Mucosa of stomach (tissue), 1 donor: ENCODE measurements at regions not wholly inside any gene's neighbourhood (a gene's known extent, or its start where the extent isn't known, plus 50 kb on each side); places are given as distances from the start of the nearest gene placed in this dataset.

ENCODE experiments used
- H3K27me3 ChIP-seq: one replicate; pipeline ENCODE4 v1.7.0; 2013; ENCODE audit warnings: mild to moderate bottlenecking, low read length; ENCODE audit not compliant: control insufficient read depth, insufficient read depth
- H3K36me3 ChIP-seq: one replicate; pipeline ENCODE4 v1.7.0; 2013; ENCODE audit warnings: low read length; ENCODE audit not compliant: control insufficient read depth, insufficient read depth
- H3K4me1 ChIP-seq: one replicate; pipeline ENCODE4 v1.7.0; 2013; ENCODE audit warnings: mild to moderate bottlenecking, low read length; ENCODE audit not compliant: control insufficient read depth, insufficient read depth
- H3K4me3 ChIP-seq: one replicate; pipeline ENCODE4 v1.7.0; 2013; ENCODE audit warnings: low read length
- H3K9ac ChIP-seq: one replicate; pipeline ENCODE4 v1.7.0; 2013; ENCODE audit warnings: mild to moderate bottlenecking, low read length, moderate library complexity
- H3K9me3 ChIP-seq: one replicate; pipeline ENCODE4 v1.7.0; 2013; ENCODE audit warnings: mild to moderate bottlenecking, low read length, moderate library complexity; ENCODE audit not compliant: control insufficient read depth
- donor health status: Pancreatic carcinoma.

DNA sequence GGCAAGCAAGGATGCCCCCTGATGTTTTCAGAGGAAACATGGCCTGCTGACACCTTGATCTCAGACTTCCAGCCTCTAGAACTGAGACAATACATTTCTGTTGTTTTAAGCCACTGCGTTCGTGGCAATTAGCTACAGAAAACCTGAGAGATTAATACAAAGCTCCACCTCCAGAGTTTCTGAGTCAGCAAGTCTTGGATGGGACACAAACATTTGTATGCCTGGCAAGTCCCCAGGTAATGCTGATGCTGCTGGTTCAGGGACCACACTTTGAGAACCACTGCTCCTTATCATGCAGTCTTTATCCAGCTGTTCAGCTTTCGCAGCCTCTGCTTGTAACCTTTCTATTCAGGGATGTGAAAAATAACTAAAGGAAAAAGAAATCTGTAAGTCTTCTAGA is 565.7 kb upstream of the PLXNA2 start:
- Histone ChIP-seq H3K27me3 (no peaks in the 10 kb centered on the region), H3K9ac (no peak overlapping the region)

GRCh38 chr1:208818770-208819445 is 574.7 kb upstream of the PLXNA2 start:
- Histone ChIP-seq H3K9me3 (no peaks in the 10 kb centered on the region), H3K9ac (no peak overlapping the region), H3K36me3 (no peaks in the 10 kb centered on the region), H3K4me1 (no peaks in the 10 kb centered on the region), H3K4me3 (no peak overlapping the region), H3K27me3 (no peaks in the 10 kb centered on the region)

More for the DNA sequence above, 565.7 kb upstream of the PLXNA2 start:
- no peaks in the 10 kb centered on the region for H3K9me3 ChIP-seq
- no peaks in the 10 kb centered on the region for H3K36me3 ChIP-seq
- H3K4me3 ChIP-seq = no peak overlapping the region
- no peaks in the 10 kb centered on the region for H3K4me1 ChIP-seq

DNA sequence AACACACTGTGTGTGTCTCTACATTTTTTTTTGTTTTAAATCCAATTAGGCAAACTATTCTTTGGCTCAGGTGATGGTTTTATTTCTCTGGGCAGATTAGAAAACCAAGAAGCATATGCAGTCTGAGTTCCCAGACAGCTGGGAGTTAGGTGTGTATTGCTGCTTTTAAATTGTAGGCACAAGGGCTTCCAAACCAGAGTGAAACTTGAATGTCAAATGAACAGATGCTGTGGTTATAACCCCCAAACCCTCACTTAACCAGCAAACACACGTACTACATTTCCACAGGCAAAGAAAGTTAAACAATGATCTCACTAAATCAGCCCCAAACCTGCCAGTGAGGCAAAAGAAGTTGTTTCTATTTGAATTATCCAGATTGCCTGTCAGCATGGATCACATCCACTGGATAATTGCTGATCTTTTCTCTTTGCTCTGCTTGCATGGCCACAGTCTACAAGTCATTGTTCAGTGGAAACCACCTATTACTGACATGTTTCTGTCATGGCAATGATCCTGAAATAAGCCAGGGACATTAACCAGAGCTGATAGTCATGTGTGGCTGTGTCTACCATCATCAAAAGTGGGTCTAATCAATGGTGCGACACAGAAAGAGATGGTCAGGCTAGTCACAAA is 576.5 kb upstream of the PLXNA2 start:
- no peak overlapping the region for H3K4me3 ChIP-seq
- H3K4me1 ChIP-seq = no peaks in the 10 kb centered on the region
- H3K9ac ChIP-seq = no peak overlapping the region
- no peaks in the 10 kb centered on the region for H3K36me3 ChIP-seq
- H3K27me3 ChIP-seq = no peaks in the 10 kb centered on the region
- H3K9me3 ChIP-seq = no peaks in the 10 kb centered on the region

GRCh38 chr1:208821939-208822338 is 577.8 kb upstream of the PLXNA2 start:
- H3K4me1 ChIP-seq = no peaks in the 10 kb centered on the region
- no peaks in the 10 kb centered on the region for H3K36me3 ChIP-seq
- H3K27me3 ChIP-seq = no peaks in the 10 kb centered on the region
- no peaks in the 10 kb centered on the region for H3K9me3 ChIP-seq
- H3K4me3 ChIP-seq = no peak overlapping the region
- H3K9ac ChIP-seq = no peak overlapping the region

- Histone ChIP-seq H3K4me1 (no peaks in the 10 kb centered on the region), H3K36me3 (no peaks in the 10 kb centered on the region), H3K9me3 (no peaks in the 10 kb centered on the region), H3K27me3 (no peaks in the 10 kb centered on the region), H3K9ac (no peak overlapping the region), H3K4me3 (no peak overlapping the region)
These were observed 581.1 kb upstream of the PLXNA2 start for GRCh38 chr1:208825300-208825699.

DNA sequence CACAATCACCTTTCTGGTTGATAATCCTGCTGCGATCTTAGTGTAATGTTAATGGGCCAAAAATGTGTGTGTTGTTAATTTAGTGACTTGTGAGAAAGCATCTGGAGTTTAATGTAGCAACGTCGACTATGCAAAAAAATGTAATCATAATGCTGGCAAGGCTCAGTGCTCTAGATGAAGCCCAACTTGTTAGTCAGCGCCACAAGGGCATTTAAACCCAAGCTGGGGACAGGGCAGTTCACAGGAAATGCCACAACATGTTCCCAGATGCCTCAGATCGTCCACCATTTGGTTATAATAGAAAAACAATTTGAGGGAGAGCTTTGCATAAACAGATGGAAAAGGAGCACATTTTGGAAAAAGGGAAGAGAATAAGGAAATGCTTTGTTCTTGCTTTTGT is 585.4 kb upstream of the PLXNA2 start:
- H3K4me3 ChIP-seq = no peak overlapping the region
- H3K9me3 ChIP-seq = no peaks in the 10 kb centered on the region
- no peak overlapping the region for H3K9ac ChIP-seq
- H3K4me1 ChIP-seq = no peaks in the 10 kb centered on the region
- H3K27me3 ChIP-seq = no peaks in the 10 kb centered on the region
- H3K36me3 ChIP-seq = no peaks in the 10 kb centered on the region

GRCh38 chr1:208834381-208835096 is 590.4 kb upstream of the PLXNA2 start:
- H3K36me3 ChIP-seq = no peaks in the 10 kb centered on the region
- no peak overlapping the region for H3K9ac ChIP-seq
- no peaks in the 10 kb centered on the region for H3K27me3 ChIP-seq
- H3K4me1 ChIP-seq = no peaks in the 10 kb centered on the region
- no peak overlapping the region for H3K4me3 ChIP-seq
- no peaks in the 10 kb centered on the region for H3K9me3 ChIP-seq

- Histone ChIP-seq H3K36me3 (no peaks in the 10 kb centered on the region), H3K4me1 (no peaks in the 10 kb centered on the region), H3K9ac (no peak overlapping the region), H3K27me3 (no peaks in the 10 kb centered on the region), H3K9me3 (no peaks in the 10 kb centered on the region), H3K4me3 (no peak overlapping the region)
These were observed 590.9 kb upstream of the PLXNA2 start for GRCh38 chr1:208835097-208835463.

DNA sequence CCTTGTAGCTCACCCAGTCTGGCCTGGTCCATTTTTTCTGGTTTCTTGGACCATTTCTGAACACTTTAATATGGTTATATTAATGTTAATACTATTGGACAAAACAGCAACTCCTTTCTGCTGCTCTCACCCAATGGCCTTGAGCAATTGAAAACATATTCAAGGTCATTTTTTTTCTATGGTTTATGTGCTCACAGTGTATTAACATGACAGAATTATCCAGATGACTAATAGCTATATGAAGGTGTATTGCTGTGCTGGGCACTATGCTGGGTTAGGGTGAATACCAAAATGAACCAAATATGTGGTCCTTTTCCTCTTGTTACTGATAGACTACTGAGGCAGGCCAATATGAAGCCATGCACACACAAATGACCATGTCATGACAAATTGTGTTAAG is 591.6 kb upstream of the PLXNA2 start:
- no peak overlapping the region for H3K4me3 ChIP-seq
- no peaks in the 10 kb centered on the region for H3K27me3 ChIP-seq
- no peaks in the 10 kb centered on the region for H3K4me1 ChIP-seq
- H3K9ac ChIP-seq = no peak overlapping the region
- no peaks in the 10 kb centered on the region for H3K9me3 ChIP-seq
- no peaks in the 10 kb centered on the region for H3K36me3 ChIP-seq

- H3K36me3 ChIP-seq = no peaks in the 10 kb centered on the region
- no peaks in the 10 kb centered on the region for H3K27me3 ChIP-seq
- H3K4me1 ChIP-seq = no peaks in the 10 kb centered on the region
- no peaks in the 10 kb centered on the region for H3K9me3 ChIP-seq
- no peak overlapping the region for H3K4me3 ChIP-seq
- no peak overlapping the region for H3K9ac ChIP-seq
These were observed 593.1 kb upstream of the PLXNA2 start for GRCh38 chr1:208837242-208837641.

DNA sequence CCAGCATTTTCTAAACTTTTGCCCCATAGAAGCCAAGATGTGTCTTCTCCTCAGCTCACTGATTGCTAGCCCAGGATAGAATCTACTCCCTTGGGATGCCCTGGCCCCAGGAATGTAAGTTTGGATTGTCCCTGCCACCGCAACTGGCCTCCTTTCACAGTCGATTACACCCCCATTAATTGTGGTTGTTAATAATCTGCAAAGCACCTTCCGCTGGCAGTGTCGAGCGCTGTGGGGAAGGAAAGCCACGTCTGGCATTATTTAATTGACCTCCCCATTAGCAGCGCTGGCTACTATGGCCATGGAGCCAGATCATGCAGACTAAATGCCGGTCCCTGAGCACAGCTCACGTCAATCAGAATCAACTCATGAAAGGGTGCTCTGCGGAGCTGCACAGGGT is 597.3 kb upstream of the PLXNA2 start:
- Histone ChIP-seq H3K9me3 (no peaks in the 10 kb centered on the region), H3K27me3 (no peaks in the 10 kb centered on the region), H3K36me3 (no peaks in the 10 kb centered on the region), H3K4me3 (no peak overlapping the region), H3K4me1 (no peaks in the 10 kb centered on the region), H3K9ac (no peak overlapping the region)

DNA sequence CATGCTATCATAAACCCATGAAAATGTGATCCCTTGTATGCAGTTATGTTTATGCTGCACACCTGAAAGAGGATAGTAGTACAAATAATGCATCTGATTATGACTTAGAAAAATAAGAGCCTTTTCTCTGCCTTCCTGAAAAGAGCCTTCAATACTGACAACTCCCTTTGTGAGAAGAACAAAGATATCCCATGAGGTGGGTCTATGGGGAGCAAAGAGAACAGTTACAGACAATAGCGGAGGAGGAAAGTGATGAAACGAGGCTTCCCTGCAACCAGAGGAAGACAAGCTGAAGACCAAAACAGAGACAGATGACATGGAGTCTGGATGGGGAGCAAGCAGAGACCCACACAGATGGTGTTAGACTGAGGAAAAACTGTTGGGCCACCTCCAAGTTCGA is 598.3 kb upstream of the PLXNA2 start:
- Histone ChIP-seq H3K9me3 (no peaks in the 10 kb centered on the region), H3K36me3 (no peaks in the 10 kb centered on the region), H3K4me1 (no peaks in the 10 kb centered on the region), H3K9ac (no peak overlapping the region), H3K4me3 (no peak overlapping the region), H3K27me3 (no peaks in the 10 kb centered on the region)
